Spleen (tissue), 7 donors: ENCODE measurements at regions not wholly inside any gene's neighbourhood (a gene's known extent, or its start where the extent isn't known, plus 50 kb on each side); places are given as distances from the start of the nearest gene placed in this dataset.

Experiments used
- POLR2A ChIP-seq, 3 donors: fragments of 450-650 bp; IDR thresholded peaks; one replicate each; pipeline ENCODE4 v1.5.1; 2017; ENCODE audit warnings: antibody characterized with exemption in 3 of 3, mild to moderate bottlenecking in 1 of 3
- POLR2AphosphoS5 ChIP-seq, 3 donors: sonication (generic); formaldehyde crosslinking; IDR thresholded peaks; one replicate each; pipeline ENCODE4 v1.5.1; 2017; ENCODE audit warnings: antibody characterized with exemption in 3 of 3
- TF ChIP-seq, protein P1 (sequence below), 11 experiments: fragments of 200-600 bp in 7 of 11; fragments of 450-650 bp in 4 of 11; sonication (generic) in 4 of 11; IDR thresholded peaks in 8 of 11; conservative IDR thresholded peaks in 3 of 11; 1 replicate in 7 of 11; 2 replicates in 4 of 11; pipeline versions ENCODE4 v1.4.0 to v1.8.0; 2016 to 2021; ENCODE audit warnings: antibody characterized with exemption in 11 of 11, inconsistent platforms in 4 of 11, mild to moderate bottlenecking in 1 of 11
- donor health status: DM: no; HTN: no; CAD: no; lungs with moderate emphysema.
- donor health status: DM: no; HTN: no; CAD: no.
- donor health status: DM: no; HTN: no; CAD: no.

DNA sequence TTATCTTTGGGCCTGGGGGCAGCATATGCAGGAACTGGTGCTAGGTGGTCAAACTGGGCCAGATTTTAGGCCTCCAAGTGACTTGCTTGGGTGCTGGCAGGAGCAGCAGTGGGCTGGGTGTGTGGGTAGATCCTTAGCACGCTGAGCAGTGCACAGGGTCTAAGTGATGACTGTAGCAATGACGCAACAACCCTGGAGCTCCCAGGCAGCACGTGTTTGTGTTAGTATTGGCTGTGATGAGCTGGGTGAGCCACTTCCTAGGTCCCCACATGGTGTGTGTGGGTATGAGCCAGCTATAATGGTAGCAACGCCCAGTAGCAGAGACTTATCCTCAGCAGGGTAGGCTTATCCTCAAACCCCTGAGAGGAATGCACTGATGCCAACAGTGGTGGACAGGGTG lies 570.6 kb upstream of the ROBO1 start:
- TF ChIP-seq POLR2A (IDR thresholded peaks at IDR 0.05) (no peak), POLR2AphosphoS5 (IDR thresholded peaks at IDR 0.05) (no peak)
- TF ChIP-seq, protein P1, sequence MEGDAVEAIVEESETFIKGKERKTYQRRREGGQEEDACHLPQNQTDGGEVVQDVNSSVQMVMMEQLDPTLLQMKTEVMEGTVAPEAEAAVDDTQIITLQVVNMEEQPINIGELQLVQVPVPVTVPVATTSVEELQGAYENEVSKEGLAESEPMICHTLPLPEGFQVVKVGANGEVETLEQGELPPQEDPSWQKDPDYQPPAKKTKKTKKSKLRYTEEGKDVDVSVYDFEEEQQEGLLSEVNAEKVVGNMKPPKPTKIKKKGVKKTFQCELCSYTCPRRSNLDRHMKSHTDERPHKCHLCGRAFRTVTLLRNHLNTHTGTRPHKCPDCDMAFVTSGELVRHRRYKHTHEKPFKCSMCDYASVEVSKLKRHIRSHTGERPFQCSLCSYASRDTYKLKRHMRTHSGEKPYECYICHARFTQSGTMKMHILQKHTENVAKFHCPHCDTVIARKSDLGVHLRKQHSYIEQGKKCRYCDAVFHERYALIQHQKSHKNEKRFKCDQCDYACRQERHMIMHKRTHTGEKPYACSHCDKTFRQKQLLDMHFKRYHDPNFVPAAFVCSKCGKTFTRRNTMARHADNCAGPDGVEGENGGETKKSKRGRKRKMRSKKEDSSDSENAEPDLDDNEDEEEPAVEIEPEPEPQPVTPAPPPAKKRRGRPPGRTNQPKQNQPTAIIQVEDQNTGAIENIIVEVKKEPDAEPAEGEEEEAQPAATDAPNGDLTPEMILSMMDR (IDR thresholded peaks at IDR 0.05 in 8 of 11, conservative IDR thresholded peaks at IDR 0.05 in 3 of 11), result no peak
